Choroid plexus epithelial cell (primary cell): ENCODE measurements at regions not wholly inside any gene's neighbourhood (a gene's known extent, or its start where the extent isn't known, plus 50 kb on each side); places are given as distances from the start of the nearest gene placed in this dataset.

ENCODE experiments used
- DNase-seq: peaks from one replicate; pipeline ENCODE4 v3.0.0-alpha.2; 2010; ENCODE audit warnings: low read depth
- H3K4me3 ChIP-seq: 2 replicates; pipeline ENCODE4 v1.5.1; 2011; ENCODE audit warnings: low read depth, mild to moderate bottlenecking, control low read depth, low read length, moderate library complexity
- TF ChIP-seq, protein P1 (sequence below): conservative IDR thresholded peaks from 2 replicates; pipeline ENCODE4 v1.5.1; 2011; ENCODE audit warnings: low read depth, mild to moderate bottlenecking, control low read depth, inconsistent platforms, low read length, moderate library complexity

DNA sequence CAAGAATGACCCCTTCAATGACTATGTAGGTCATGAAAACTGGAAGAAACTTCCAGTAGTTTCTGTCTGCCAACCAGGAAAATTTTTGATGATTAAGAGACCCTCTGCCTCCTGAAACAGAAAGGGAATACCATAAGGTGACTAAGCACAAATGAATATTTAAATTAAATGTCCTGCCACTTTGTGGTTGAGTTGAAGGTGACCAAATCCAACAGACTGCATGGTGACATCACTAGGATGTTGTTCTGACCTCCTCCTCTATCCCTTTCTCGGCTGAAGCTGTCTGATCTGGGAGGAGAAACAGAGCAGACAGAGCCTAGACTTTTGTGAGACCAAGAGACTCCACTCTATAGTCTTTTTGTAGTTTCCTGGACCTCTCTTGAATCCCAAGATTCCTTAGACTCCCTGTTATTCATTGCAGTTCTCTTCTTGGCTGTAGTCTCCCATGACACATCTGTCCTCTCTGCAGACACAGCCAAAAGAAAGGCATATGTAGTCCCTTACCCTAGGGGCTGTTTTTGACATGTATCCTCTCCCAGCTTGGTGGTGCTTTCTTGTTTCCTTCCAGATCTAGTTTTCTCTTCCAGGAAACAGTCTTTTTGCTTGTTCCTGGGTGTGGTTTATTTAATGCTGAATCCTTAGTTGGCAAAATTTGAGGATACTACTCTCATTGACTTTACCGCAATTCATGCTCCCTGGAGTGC, 55.2 kb upstream of the UBE3A start:
- no peak for DNase-seq
- TF ChIP-seq, protein P1, sequence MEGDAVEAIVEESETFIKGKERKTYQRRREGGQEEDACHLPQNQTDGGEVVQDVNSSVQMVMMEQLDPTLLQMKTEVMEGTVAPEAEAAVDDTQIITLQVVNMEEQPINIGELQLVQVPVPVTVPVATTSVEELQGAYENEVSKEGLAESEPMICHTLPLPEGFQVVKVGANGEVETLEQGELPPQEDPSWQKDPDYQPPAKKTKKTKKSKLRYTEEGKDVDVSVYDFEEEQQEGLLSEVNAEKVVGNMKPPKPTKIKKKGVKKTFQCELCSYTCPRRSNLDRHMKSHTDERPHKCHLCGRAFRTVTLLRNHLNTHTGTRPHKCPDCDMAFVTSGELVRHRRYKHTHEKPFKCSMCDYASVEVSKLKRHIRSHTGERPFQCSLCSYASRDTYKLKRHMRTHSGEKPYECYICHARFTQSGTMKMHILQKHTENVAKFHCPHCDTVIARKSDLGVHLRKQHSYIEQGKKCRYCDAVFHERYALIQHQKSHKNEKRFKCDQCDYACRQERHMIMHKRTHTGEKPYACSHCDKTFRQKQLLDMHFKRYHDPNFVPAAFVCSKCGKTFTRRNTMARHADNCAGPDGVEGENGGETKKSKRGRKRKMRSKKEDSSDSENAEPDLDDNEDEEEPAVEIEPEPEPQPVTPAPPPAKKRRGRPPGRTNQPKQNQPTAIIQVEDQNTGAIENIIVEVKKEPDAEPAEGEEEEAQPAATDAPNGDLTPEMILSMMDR, result no peak
- no peak overlapping the region for H3K4me3 ChIP-seq

DNA sequence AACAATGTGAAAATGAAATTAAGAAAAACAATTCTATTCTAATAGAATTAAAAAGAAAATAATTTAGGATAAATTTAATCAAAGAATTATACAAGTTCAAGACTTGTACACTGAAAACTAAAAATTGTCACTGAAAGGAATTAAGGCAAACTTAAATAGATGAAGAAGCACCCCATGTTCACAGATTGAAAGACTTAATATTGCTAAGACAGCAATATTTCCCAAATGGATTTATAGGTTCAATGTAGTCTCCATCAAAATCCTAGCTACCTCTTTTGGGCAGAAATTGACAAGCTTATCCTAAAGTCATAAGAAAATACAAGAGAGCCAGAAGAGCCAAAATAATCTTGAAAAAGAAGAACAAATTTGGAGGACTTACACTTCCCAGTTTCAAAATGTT, 53.5 kb upstream of the UBE3A start:
- no peak overlapping the region for H3K4me3 ChIP-seq
- no peak for DNase-seq
- TF ChIP-seq, protein P1, result no peak
